ENCODE measurements at regions not wholly inside any gene's neighbourhood (a gene's known extent, or its start where the extent isn't known, plus 50 kb on each side); places are given as distances from the start of the nearest gene placed in this dataset.
A peak's percentile ranks its signal among the peaks of the same experiment; 100 is the strongest.

DNA sequence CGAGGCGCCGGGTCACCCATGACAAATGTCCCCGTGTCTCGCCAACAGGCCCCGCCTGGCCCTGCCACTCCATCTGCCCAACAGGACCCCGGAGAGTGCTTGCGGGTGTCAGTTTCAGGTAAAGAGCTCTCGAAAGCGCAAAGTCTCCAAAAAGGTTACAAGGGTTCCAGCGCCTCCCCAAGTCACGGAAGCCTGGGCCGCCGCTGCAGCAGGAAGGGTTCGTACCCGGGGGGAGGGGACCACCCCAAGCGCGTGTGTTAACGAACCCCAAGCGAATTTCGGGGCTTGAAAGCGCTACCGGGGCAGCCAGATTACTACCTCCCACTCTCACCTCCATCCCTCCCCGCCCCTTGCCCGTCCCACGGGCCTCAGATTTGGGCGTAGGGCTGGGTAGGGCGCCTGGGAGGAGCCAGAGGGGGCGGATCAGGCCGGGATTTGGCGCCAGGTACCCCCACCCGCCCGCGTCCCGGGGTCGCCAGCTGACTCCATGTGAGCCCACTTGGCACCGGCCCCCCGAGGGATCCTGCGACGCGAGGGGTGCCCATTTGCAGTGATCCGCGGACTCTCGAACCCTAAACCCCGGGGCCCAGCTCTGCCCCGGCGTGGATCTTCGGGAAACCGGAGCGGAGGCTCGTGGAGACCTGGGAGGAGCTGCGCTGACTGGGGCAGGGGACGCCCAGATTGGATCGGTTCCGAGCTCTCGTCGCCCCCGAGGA is 85.9 kb downstream of the NR2F2 start:
- H3K27me3 ChIP-seq (ENCODE audit: low read depth, low read length), result peaks cover 78% of the 10 kb centered on the region
- H3K27ac ChIP-seq (ENCODE audit: low read length), result no peak overlapping the region

DNA sequence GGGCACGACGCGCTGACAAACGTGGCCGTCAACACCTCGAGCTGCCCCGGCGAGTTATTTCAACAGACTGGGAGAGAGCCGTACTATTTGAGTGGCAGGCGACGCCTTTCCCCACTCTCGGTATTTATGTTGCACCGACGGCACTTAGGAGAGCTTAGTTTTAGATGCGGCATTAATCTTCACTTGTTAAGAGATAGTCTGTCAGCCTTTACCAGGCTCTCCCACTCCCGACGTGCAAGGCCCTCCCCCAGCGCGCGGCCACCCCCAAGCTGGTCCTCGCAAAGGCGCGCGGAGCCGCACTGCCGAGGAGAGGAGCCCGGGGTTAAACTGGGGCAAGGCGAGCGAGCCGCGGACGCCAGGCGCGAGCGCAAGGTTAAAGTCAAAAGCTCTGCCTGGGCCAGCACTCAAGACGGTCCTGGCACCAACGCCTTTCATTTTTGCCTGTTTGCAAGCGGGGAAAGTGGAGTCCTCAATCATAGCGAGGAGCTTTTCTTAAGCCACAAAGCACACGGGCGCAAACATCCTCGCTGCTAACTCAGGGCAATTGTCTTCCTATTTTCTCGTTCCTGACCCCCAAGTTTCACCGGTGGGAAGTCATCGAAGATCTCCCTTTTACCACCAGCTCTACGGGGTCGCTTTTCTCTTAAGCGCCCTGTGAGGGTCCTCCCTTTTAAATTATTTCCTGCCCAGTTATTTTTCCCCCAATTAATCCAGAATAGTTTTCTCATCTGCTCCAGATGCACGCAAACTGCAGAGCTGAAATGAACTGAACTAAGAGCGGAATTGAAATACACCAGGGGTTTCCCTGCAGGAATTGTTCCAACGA is 86.6 kb downstream of the NR2F2 start:
- Histone ChIP-seq H3K27ac (ENCODE audit: low read length) (no peak overlapping the region), H3K36me3 (ENCODE audit: control insufficient read depth in 1 of 2, insufficient read depth in 2 of 2, low read length in 2 of 2) (no peaks in the 10 kb centered on the region), H3K4me3 (ENCODE audit: low read depth in 1 of 2, low read length in 2 of 2) (peak overlapping the region; percentile 16 to 53), H3K9me3 (ENCODE audit: control insufficient read depth in 1 of 2, low read length in 2 of 2) (no peaks in the 10 kb centered on the region), H3K27me3 (ENCODE audit: low read depth, low read length) (peaks cover 72% of the 10 kb centered on the region), H3K4me1 (ENCODE audit: control insufficient read depth in 1 of 2, insufficient read depth in 2 of 2, low read length in 2 of 2) (peaks cover 0 to 18% of the 10 kb centered on the region in 2 donors)

More for the DNA sequence above, 85.9 kb downstream of the NR2F2 start:
- Histone ChIP-seq H3K4me1 (ENCODE audit: control insufficient read depth in 1 of 2, insufficient read depth in 2 of 2, low read length in 2 of 2) (peaks cover 0 to 18% of the 10 kb centered on the region in 2 donors), H3K9me3 (ENCODE audit: control insufficient read depth in 1 of 2, low read length in 2 of 2) (no peaks in the 10 kb centered on the region), H3K36me3 (ENCODE audit: control insufficient read depth in 1 of 2, insufficient read depth in 2 of 2, low read length in 2 of 2) (no peaks in the 10 kb centered on the region), H3K4me3 (ENCODE audit: low read depth in 1 of 2, low read length in 2 of 2) (peak overlapping the region in 1 of 2 donors; percentile 53)

DNA sequence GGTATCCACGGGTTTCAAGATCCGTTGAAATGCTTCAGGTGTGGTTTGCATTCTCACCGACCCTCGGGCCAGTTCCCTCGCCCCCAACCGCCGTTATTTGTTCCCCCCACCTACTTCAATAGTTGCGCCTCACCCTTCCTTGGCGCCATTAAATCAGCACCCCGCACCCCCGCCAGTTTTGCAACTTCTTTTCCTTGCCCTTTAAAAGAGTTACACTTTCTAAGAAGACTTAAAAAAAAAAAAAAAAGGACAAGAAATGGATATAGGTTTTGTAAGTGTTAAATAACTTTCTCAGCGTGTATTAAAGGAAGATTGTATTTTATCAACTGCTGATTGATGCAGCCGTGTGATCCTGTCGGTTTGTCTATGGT is 87.2 kb downstream of the NR2F2 start:
- Histone ChIP-seq H3K4me1 (ENCODE audit: control insufficient read depth in 1 of 2, insufficient read depth in 2 of 2, low read length in 2 of 2) (peaks cover 0 to 18% of the 10 kb centered on the region in 2 donors), H3K27ac (ENCODE audit: low read length) (no peak overlapping the region), H3K27me3 (ENCODE audit: low read depth, low read length) (peaks cover 67% of the 10 kb centered on the region), H3K4me3 (ENCODE audit: low read depth in 1 of 2, low read length in 2 of 2) (no peak overlapping the region), H3K36me3 (ENCODE audit: control insufficient read depth in 1 of 2, insufficient read depth in 2 of 2, low read length in 2 of 2) (no peaks in the 10 kb centered on the region), H3K9me3 (ENCODE audit: control insufficient read depth in 1 of 2, low read length in 2 of 2) (no peaks in the 10 kb centered on the region)

DNA sequence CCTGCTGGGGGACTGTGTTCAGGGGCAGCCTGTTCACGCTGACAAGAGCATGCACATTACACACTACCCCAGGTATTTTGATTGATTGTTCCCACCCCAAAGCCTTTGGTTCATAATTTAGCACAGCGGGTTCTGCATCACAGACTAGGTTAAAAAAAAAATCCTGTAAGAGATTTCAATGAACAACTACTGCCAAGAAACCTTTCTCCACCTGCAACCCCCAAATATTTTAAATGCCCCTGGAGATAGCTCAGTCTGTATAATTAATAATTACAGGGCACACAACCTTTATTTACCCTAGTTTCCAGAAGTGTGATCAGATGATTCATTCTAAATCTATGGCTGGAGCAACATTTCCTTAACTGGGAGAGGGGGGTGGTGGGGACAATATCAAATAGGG is 87.6 kb downstream of the NR2F2 start:
- Histone ChIP-seq H3K27ac (ENCODE audit: low read length) (no peak overlapping the region), H3K4me3 (ENCODE audit: low read depth in 1 of 2, low read length in 2 of 2) (no peak overlapping the region), H3K4me1 (ENCODE audit: control insufficient read depth in 1 of 2, insufficient read depth in 2 of 2, low read length in 2 of 2) (peaks cover 0 to 18% of the 10 kb centered on the region in 2 donors), H3K9me3 (ENCODE audit: control insufficient read depth in 1 of 2, low read length in 2 of 2) (no peaks in the 10 kb centered on the region), H3K36me3 (ENCODE audit: control insufficient read depth in 1 of 2, insufficient read depth in 2 of 2, low read length in 2 of 2) (no peaks in the 10 kb centered on the region), H3K27me3 (ENCODE audit: low read depth, low read length) (peaks cover 65% of the 10 kb centered on the region)

DNA sequence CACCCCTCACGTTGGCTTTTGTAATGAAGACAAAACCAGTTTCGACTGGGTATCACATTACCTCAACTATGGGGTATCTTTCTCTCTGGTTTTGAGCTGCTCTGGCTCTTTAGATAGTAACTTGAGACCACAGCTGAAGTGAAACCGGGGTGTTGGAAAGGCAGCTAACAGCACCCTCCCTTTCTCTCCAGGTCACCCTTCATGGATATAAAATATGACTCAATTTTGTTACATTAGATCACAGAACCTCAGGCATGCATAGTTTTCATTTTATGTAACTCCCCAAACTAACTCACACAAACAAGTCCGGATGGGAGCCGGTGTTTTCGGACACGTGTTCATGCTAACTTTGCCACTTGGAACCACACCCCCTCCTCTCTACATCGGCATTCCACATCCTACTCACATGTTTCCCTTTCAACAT is 90.7 kb downstream of the NR2F2 start:
- no peak overlapping the region for H3K4me3 ChIP-seq (ENCODE audit: low read depth in 1 of 2, low read length in 2 of 2)
- H3K27me3 ChIP-seq (ENCODE audit: low read depth, low read length), result peaks cover 43% of the 10 kb centered on the region
- no peaks in the 10 kb centered on the region for H3K36me3 ChIP-seq (ENCODE audit: control insufficient read depth in 1 of 2, insufficient read depth in 2 of 2, low read length in 2 of 2)
- no peak overlapping the region for H3K27ac ChIP-seq (ENCODE audit: low read length)
- H3K9me3 ChIP-seq (ENCODE audit: control insufficient read depth in 1 of 2, low read length in 2 of 2), result no peaks in the 10 kb centered on the region
- peaks cover 0 to 15% of the 10 kb centered on the region in 2 donors for H3K4me1 ChIP-seq (ENCODE audit: control insufficient read depth in 1 of 2, insufficient read depth in 2 of 2, low read length in 2 of 2)

DNA sequence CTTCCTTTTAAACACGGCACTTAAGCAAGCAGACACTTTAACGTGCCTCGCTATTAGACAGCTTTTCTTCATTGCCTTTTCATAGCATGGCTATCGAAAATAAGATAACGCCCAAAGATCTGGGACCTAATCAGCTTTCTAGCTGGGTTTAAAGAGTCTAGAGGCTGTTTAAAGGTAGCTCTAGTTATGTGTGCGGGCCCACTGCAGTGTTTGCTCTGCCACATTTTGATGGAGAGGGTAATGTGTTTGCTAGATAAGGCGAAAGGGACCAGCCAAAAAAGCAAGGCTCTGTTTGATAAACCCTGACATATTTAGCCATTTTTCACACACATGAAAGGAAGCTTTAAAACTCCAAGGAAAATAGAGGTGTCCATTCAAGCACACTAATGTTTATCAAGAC is 91.6 kb downstream of the NR2F2 start:
- Histone ChIP-seq H3K9me3 (ENCODE audit: control insufficient read depth in 1 of 2, low read length in 2 of 2) (no peaks in the 10 kb centered on the region), H3K27me3 (ENCODE audit: low read depth, low read length) (peaks cover 34% of the 10 kb centered on the region), H3K4me3 (ENCODE audit: low read depth in 1 of 2, low read length in 2 of 2) (no peak overlapping the region), H3K27ac (ENCODE audit: low read length) (no peak overlapping the region), H3K36me3 (ENCODE audit: control insufficient read depth in 1 of 2, insufficient read depth in 2 of 2, low read length in 2 of 2) (no peaks in the 10 kb centered on the region), H3K4me1 (ENCODE audit: control insufficient read depth in 1 of 2, insufficient read depth in 2 of 2, low read length in 2 of 2) (peaks cover 0 to 6% of the 10 kb centered on the region in 2 donors)

DNA sequence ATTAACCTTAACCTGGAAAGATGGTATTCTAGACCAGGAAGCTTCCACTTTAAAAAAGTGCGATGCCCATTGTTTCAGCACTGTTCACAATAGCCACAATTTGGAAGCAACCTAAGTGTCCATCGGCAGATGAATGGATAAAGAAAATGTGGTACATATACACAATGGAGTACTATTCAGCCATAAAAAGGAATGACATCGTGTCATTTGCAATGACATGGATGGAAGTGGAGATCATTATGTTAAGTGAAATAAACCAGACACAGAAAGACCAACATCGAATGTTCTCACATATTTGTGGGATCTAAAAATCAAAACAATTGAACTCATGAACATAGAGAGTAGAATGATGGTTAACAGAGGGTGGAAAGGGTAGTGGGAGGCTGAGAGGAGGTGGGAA is 94.2 kb downstream of the NR2F2 start:
- no peak overlapping the region for H3K4me3 ChIP-seq (ENCODE audit: low read depth in 1 of 2, low read length in 2 of 2)
- no peak overlapping the region for H3K27ac ChIP-seq (ENCODE audit: low read length)
- peaks cover 0 to 6% of the 10 kb centered on the region in 2 donors for H3K4me1 ChIP-seq (ENCODE audit: control insufficient read depth in 1 of 2, insufficient read depth in 2 of 2, low read length in 2 of 2)
- no peaks in the 10 kb centered on the region for H3K36me3 ChIP-seq (ENCODE audit: control insufficient read depth in 1 of 2, insufficient read depth in 2 of 2, low read length in 2 of 2)
- no peaks in the 10 kb centered on the region for H3K9me3 ChIP-seq (ENCODE audit: control insufficient read depth in 1 of 2, low read length in 2 of 2)
- H3K27me3 ChIP-seq (ENCODE audit: low read depth, low read length), result peaks cover 13% of the 10 kb centered on the region

DNA sequence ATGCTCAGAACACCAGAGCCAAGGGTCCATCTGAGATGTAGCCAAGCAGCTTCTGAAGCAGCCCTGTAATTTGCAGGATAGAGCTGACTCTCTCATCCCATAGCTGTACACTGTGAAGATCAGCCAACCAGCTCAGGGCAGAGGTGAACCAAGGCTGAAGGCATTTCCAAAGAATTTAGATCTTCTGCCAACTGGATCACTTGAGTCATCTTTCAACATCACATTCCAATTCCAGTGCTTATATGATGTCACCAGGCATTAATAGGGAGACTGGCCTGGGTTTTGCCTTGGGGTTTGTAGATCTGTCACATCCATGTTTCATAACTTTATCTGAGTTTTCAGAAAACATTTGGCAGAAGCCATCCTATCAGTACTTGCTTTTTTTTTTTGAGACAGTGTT is 98.2 kb downstream of the NR2F2 start:
- Histone ChIP-seq H3K4me3 (ENCODE audit: low read depth in 1 of 2, low read length in 2 of 2) (no peak overlapping the region), H3K9me3 (ENCODE audit: control insufficient read depth in 1 of 2, low read length in 2 of 2) (no peaks in the 10 kb centered on the region), H3K4me1 (ENCODE audit: control insufficient read depth in 1 of 2, insufficient read depth in 2 of 2, low read length in 2 of 2) (peaks cover 0 to 6% of the 10 kb centered on the region in 2 donors), H3K36me3 (ENCODE audit: control insufficient read depth in 1 of 2, insufficient read depth in 2 of 2, low read length in 2 of 2) (no peaks in the 10 kb centered on the region), H3K27ac (ENCODE audit: low read length) (no peak overlapping the region), H3K27me3 (ENCODE audit: low read depth, low read length) (no peaks in the 10 kb centered on the region)

DNA sequence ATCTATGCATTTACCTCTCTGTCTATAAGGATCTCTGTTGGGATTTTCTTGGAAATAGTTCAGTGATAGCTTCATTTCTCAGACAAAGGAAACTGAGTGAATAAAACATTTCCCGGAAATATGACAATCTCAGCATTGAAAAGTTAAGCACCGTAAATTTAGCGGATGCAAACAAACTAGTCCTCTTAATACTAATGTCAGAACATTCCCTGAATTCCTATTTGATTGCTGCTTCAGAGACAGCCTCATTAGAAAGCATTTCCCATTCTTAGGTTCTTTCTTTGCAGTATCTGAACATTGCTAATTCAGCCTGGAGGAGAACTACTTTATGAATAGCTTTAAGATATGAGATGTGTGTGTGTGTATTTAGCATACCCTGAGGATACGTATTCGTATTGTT is 101.3 kb downstream of the NR2F2 start:
- H3K36me3 ChIP-seq (ENCODE audit: control insufficient read depth in 1 of 2, insufficient read depth in 2 of 2, low read length in 2 of 2), result no peaks in the 10 kb centered on the region
- no peaks in the 10 kb centered on the region for H3K27me3 ChIP-seq (ENCODE audit: low read depth, low read length)
- no peaks in the 10 kb centered on the region for H3K9me3 ChIP-seq (ENCODE audit: control insufficient read depth in 1 of 2, low read length in 2 of 2)
- no peak overlapping the region for H3K4me3 ChIP-seq (ENCODE audit: low read depth in 1 of 2, low read length in 2 of 2)
- peaks cover 0 to 6% of the 10 kb centered on the region in 2 donors for H3K4me1 ChIP-seq (ENCODE audit: control insufficient read depth in 1 of 2, insufficient read depth in 2 of 2, low read length in 2 of 2)
- no peak overlapping the region for H3K27ac ChIP-seq (ENCODE audit: low read length)

DNA sequence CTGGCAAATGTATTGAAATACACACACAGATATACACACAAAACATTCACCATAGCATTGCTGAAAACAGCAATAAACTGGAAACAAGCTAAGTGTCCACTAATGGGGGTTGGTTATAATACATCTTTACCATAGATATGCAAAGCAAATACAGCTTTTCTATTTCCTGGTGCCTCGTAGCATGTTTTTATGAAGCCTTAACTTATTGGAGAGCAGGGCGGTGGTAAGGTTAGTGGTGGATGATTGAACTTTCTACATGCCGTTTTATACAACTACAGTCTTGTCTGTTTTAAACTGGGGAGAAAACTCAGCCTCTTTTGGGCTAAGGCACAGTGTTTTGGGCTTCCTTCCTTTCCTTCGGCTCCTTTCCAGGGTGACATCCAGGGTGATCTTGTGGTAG is 104.5 kb downstream of the NR2F2 start:
- H3K4me3 ChIP-seq (ENCODE audit: low read depth in 1 of 2, low read length in 2 of 2), result no peak overlapping the region
- no peaks in the 10 kb centered on the region for H3K36me3 ChIP-seq (ENCODE audit: control insufficient read depth in 1 of 2, insufficient read depth in 2 of 2, low read length in 2 of 2)
- no peak overlapping the region for H3K27ac ChIP-seq (ENCODE audit: low read length)
- H3K27me3 ChIP-seq (ENCODE audit: low read depth, low read length), result no peaks in the 10 kb centered on the region
- H3K4me1 ChIP-seq (ENCODE audit: control insufficient read depth in 1 of 2, insufficient read depth in 2 of 2, low read length in 2 of 2), result no peaks in the 10 kb centered on the region
- H3K9me3 ChIP-seq (ENCODE audit: control insufficient read depth in 1 of 2, low read length in 2 of 2), result no peaks in the 10 kb centered on the region

DNA sequence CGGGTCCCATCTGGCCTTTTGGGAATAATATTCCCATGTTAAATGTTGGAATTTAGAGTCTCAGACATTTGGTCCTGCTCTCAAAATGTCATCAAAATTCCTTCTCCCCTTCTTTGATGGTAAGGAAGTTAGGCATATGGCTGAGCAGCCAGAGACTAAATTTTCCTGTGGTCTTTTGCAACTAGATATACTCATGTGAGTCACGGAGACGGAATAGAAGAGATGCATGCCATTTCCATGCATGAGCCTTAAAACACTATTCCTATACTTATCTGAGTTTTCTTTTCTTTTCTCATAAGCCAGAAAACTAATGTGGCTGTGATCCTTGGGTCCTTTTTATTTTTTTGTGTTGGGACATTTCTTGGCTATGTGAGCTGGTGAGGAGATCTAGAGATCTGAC is 105.3 kb downstream of the NR2F2 start:
- Histone ChIP-seq H3K36me3 (ENCODE audit: control insufficient read depth in 1 of 2, insufficient read depth in 2 of 2, low read length in 2 of 2) (no peaks in the 10 kb centered on the region), H3K27ac (ENCODE audit: low read length) (no peak overlapping the region), H3K4me1 (ENCODE audit: control insufficient read depth in 1 of 2, insufficient read depth in 2 of 2, low read length in 2 of 2) (no peaks in the 10 kb centered on the region), H3K4me3 (ENCODE audit: low read depth in 1 of 2, low read length in 2 of 2) (no peak overlapping the region), H3K27me3 (ENCODE audit: low read depth, low read length) (no peaks in the 10 kb centered on the region), H3K9me3 (ENCODE audit: control insufficient read depth in 1 of 2, low read length in 2 of 2) (no peaks in the 10 kb centered on the region)
